NCI-H1436 treated with DMSO at 0.1 percent for 48 hours (cell line): ENCODE measurements at regions not wholly inside any gene's neighbourhood (a gene's known extent, or its start where the extent isn't known, plus 50 kb on each side); places are given as distances from the start of the nearest gene placed in this dataset.

Experiments
- DNase-seq: peaks from one replicate; lab custom pipeline; 2025; lab: John Stamatoyannopoulos, UW

GRCh38 chr12:19710811-19711793 lies 271.8 kb downstream of the AEBP2 start:
- no peak for DNase-seq

- DNase-seq: no peak
Measured at GRCh38 chr12:19712041-19712440, 272.7 kb downstream of the AEBP2 start.

DNA sequence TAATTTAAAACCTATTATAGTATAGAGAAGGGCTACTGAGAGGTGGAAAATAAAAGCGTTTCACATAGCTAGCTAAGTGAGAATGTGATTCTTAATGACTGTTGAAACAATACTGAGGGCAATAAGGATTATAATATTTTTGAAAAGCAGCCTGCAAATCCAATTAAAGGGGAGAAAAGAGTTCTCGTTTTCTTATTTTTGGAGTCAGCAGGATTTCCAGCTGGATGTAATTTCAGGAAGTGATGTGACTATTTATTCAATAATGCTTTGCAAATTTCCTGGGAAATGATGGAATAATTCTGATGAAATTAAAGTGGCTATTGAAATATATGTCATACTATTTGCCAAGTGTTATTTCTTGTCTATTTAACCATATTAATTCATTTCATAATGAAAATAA lies 279.1 kb downstream of the AEBP2 start:
- no peak for DNase-seq

- DNase-seq: no peak
Measured at GRCh38 chr12:19719672-19720071, 280.4 kb downstream of the AEBP2 start.

DNA sequence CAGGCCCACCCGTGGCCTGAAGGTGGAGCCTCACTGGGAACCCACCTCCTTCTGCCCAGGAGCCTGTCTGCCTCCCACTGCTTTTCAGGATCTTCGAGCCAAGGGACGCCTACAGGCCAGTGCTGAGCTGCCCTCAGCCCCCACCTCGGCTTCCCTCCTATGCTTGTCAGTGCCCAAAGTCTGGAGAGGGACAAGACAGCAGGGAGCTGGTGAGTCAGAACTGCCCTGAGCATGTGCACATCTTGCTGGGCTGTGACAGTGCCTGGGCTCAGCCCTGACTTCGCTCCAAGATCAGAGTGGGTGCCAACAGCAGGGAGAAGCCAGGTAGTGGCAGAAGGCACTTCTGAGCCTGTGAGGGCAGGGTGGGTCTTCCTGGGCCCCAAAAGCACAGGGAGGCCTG lies 286.8 kb downstream of the AEBP2 start:
- DNase-seq: no peak

- no peak for DNase-seq
Measured at GRCh38 chr12:19726592-19726991, 287.3 kb downstream of the AEBP2 start.

GRCh38 chr12:19737019-19737418 lies 297.7 kb downstream of the AEBP2 start:
- no peak for DNase-seq

- no peak for DNase-seq
Measured at GRCh38 chr12:19739195-19739776, 300.0 kb downstream of the AEBP2 start.

DNA sequence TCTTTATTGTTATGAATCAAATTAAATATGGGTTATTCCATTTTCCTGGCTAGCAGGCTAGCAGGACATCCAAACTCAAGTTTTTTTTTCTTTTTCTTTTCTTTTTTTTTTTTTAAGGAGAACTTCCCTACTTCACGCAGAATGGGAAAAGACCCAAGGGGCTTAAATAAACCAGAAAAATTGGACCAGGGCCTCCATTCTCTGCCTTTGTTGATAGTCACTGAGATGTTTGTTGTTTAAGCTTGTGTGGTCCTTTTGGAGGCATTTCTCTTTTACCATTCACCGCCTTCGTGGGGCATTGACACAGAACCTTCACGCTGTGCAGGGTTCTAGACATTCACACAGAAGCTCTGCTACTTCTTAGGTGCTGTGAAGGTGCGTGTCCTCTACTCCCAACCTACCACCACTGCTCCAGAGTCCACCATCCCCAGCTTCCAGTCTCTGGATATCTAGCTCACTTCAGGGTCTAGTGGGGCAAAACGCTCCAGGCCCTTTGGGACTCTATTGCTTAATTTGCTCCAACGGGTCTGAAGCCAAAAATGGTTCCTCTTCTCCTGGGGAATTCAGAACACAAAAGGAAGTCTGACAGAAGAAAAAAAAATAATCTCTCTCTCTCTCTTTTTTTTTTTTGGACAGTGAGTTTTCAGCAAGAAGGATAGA lies 301.3 kb downstream of the AEBP2 start:
- no peak for DNase-seq

- DNase-seq: no peak
Measured at GRCh38 chr12:19741132-19741489, 301.8 kb downstream of the AEBP2 start.

GRCh38 chr12:19744705-19745218 lies 305.5 kb downstream of the AEBP2 start:
- no peak for DNase-seq

GRCh38 chr12:19746471-19746870 lies 307.2 kb downstream of the AEBP2 start:
- DNase-seq: no peak

DNA sequence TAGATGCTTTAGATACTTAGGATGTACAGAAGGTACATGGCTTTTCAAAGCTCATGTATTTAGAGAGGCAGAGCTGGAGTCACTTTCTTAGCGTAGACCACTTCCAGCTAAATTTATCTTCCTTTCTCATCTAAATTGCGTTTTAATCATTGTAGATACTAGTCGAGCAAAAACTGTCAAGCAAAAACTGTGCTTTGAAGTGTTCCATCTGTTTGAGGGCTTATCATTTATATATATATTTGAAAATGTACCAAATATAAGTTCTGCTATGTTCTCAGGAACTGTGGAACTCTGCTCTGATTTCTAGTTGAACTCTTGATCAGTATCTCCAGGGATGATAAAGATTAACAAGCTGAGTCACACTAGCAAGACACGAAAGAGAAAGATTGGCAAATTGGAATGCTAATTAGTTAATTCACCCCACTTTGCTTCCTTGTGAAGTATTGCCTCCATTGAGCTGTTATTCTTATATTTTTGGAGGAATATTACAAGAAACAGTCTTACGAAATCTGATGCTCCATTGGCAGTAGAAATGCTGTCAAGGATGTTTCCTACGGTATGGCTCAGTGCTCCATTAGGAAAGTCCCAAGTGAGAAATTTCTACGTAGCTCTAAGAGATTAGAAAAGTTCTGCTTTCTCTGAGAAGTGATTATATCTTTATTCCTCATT lies 310.7 kb downstream of the AEBP2 start:
- no peak for DNase-seq

- no peak for DNase-seq
Measured at GRCh38 chr12:19751078-19751477, 311.8 kb downstream of the AEBP2 start.

DNA sequence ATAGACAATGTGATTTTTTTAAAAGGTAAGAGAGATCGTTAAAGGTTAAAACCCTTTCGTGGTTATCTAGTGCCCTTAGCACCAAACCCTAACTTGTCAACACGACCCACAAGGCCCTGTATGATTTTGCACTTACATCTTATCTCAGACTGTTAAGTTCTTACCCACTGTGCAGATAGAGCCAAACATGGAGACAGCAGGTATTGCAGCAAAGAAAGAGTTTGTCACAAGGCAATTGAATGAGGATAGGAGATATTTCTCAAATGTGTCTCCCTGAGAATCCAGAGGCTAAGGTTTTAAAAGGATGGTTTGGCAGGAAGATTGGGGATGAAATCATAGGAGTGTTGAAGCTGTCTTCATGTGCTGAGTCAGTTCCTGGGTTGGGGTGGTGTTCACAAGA lies 313.4 kb downstream of the AEBP2 start:
- no peak for DNase-seq

DNA sequence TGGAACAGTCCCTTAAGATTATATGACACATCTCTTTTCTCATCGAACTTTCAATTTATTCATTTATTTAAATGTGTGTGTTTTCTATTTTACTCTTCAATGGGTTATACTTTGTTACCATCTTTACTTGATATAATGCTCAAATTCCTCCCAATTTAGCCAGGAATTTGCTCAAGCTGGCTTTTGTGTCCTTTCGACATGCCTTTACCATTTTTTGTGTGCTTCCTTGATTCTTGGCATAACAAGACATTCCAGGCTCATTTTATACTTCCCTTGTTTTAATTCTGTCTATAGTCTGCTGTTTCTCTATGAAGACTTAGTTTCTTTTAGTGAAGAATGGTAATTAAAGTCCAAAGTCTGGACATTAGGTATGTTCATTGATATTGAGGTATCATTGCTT lies 315.8 kb downstream of the AEBP2 start:
- no peak for DNase-seq

GRCh38 chr12:19757317-19757877 lies 318.1 kb downstream of the AEBP2 start:
- no peak for DNase-seq

DNA sequence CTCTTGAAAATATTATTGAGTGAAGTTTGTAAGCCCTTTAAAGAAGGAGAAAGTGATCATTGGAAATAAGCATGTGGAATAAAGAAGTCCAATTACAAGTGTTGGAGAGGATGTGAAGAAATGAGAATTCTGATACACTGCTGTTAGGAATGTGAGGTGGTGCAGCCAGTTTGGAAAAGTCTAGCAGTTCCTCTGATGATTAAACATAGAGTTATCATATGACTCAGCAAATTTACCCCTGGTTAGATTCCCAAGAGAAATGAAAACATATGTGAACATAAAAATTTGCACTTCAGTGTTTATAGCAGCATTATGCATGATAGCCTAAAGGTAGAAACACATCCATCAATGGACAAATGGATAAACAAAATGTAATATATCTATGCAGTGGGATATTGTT lies 319.9 kb downstream of the AEBP2 start:
- DNase-seq: no peak

GRCh38 chr12:19760611-19761010 lies 321.3 kb downstream of the AEBP2 start:
- DNase-seq: no peak

DNA sequence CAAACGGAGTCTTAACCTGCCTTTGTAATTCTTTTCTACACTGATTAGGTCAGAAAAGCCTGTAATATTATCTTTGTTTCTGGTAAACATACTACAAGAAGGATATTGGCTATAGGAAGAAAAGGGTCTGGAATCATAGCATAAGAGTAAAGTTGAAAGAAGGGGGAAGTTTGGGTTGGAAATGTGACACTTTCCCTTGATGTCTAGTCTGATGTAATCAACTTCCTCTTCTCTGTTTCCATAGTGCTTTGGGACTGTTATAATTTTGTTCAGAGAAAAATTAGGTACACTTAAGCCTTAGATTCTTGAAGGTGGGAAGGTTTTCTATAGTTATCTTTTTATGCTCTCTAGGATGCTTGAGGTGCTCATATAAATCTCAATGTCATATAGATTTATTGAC lies 322.2 kb downstream of the AEBP2 start:
- no peak for DNase-seq

DNA sequence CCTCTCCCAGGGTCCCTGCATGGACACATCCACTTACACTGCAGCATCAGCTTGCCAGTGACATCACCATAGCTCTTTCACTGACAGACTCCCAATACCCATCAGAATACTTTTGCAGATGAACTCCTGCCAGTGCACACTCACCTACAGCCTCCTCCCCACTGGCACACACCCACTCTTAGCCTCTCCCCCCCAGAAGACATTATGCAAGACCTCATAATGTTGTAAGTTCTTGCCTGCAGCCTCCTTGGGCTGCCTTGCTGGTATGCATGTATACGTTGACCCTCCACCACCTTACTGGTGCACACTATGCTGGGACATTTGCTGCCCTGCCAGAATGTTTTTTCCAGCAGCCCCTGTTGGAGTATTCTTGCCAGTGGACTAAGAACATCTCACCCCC lies 324.2 kb downstream of the AEBP2 start:
- no peak for DNase-seq

GRCh38 chr12:19764408-19764807 lies 325.1 kb downstream of the AEBP2 start:
- DNase-seq: no peak
